ENCODE measurements at regions not wholly inside any gene's neighbourhood (a gene's known extent, or its start where the extent isn't known, plus 50 kb on each side); places are given as distances from the start of the nearest gene placed in this dataset.

DNA sequence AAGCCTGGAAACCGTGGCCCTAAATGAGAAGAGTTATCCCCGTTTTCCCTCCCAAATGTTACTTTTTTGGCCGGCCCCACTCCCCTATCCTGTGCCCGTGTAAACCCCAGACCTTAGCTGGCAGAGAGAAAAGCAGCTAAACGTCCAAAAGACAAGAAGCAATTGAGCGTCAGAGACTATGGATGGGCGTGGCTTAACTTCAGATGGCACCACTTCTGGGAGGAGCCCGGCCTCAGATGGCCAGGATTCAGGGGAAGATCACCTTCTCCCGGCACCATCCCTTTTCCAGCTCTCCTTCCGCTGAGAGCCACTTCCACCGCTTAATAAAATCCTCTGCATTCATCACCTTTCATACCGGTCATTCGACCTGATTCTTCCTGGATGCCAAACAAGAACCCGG is 350.1 kb upstream of the PCDH7 start:
- Histone ChIP-seq H3K36me3 (ENCODE audit: control insufficient read depth in 2 of 2, insufficient read depth in 1 of 2, low read length in 2 of 2) (no peaks in the 10 kb centered on the region), H3K4me1 (ENCODE audit: control insufficient read depth, insufficient read depth, low read length) (no peaks in the 10 kb centered on the region), H3K4me3 (ENCODE audit: low read depth, low read length) (no peak overlapping the region), H3K27ac (ENCODE audit: extremely low read depth, low read depth, low read length) (no peak overlapping the region), H3K9me3 (ENCODE audit: control insufficient read depth, insufficient read depth, low read depth, low read length) (no peaks in the 10 kb centered on the region)
- ChIA-PET CTCF (no interaction called here), POLR2A (no interaction called here)
- TF ChIP-seq ZNF501 (tag by site-specific recombination; IDR thresholded peaks at IDR 0.05) (no peak), ZNF529 (tag by site-specific recombination; IDR thresholded peaks at IDR 0.05; ENCODE audit: insufficient replicate concordance) (no peak), RBAK (tag by site-specific recombination; IDR thresholded peaks at IDR 0.05) (no peak), HOXD13 (CRISPR knock-in tag; IDR thresholded peaks at IDR 0.05; ENCODE audit: borderline replicate concordance) (no peak), ZNF132 (tag by site-specific recombination; IDR thresholded peaks at IDR 0.05; ENCODE audit: borderline replicate concordance) (no peak), GLI2 (tag by site-specific recombination; IDR thresholded peaks at IDR 0.05; ENCODE audit: borderline replicate concordance, low read depth) (no peak), ZNF423 (tag by site-specific recombination; IDR thresholded peaks at IDR 0.05) (no peak), ZNF175 (tag by site-specific recombination; IDR thresholded peaks at IDR 0.05) (no peak), ZNF707 (tag by site-specific recombination; IDR thresholded peaks at IDR 0.05) (no peak), SCRT2 (tag by site-specific recombination; IDR thresholded peaks at IDR 0.05) (no peak), ZNF560 (tag by site-specific recombination; IDR thresholded peaks at IDR 0.05; ENCODE audit: borderline replicate concordance) (no peak), ZNF2 (tag by site-specific recombination; IDR thresholded peaks at IDR 0.05) (no peak)

DNA sequence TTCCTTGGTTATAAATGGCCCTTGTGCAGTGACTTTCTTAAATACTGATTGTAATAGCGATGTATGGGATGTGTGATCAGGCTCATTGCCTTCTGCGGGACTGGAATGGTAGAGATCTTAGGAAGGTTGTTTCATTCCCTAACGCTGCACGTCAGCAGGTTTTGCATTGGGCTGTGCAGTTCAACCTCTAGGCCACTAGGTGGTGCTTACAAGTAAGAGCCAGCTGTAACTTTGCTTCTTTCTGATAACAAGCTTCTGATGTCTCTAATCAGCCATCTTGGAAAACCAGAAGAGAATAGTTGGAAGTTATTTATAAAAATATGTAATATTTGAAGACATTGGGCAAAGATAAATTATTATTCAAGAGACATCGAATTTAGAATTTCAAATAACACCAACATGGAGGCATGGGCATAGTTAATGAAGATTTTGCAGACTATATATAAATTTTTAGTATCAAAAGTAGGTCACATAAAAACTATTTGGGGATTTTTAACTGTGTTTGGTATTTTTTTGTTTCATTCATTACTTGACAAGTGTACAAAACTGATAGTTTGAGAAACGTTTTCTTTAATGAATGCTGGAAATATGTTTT is 339.7 kb upstream of the PCDH7 start:
- CTCF ChIA-PET: interaction anchor here (0.6 kb wide), 1 partner anchor 1129 kb away, joined by 4 read pairs; no protein-coding TSS in a partner anchor

DNA sequence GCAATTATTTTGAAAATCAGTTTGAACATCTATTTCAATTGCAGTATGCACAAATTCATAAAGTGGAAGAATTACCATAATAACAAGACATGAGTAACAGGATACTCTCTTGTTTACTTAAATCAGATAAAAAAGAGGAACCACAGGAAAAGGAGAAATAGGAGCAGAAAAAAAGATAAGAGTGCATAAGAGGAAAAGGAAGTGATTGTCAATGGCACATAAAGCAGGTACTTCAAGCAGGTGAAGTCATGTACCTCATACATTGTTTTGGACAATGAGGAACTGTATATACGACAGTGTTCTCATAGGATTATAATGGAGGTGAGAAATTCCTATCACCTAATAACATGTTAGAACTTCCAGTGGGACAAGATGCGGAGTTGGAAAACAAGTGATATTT is 334.5 kb upstream of the PCDH7 start:
- ChIA-PET POLR2A (no interaction called here), CTCF (no interaction called here)
- H3K27ac ChIP-seq (ENCODE audit: extremely low read depth, low read depth, low read length): no peak overlapping the region
- no peaks in the 10 kb centered on the region for H3K9me3 ChIP-seq (ENCODE audit: control insufficient read depth, insufficient read depth, low read depth, low read length)
- no peaks in the 10 kb centered on the region for H3K4me1 ChIP-seq (ENCODE audit: control insufficient read depth, insufficient read depth, low read length)
- no peak overlapping the region for H3K4me3 ChIP-seq (ENCODE audit: low read depth, low read length)
- H3K36me3 ChIP-seq (ENCODE audit: control insufficient read depth in 2 of 2, insufficient read depth in 1 of 2, low read length in 2 of 2): no peaks in the 10 kb centered on the region
- TF ChIP-seq ZNF133 (tag by site-specific recombination; IDR thresholded peaks at IDR 0.05) (no peak), GLI2 (tag by site-specific recombination; IDR thresholded peaks at IDR 0.05; ENCODE audit: borderline replicate concordance, low read depth) (no peak), ZNF654 (tag by site-specific recombination; IDR thresholded peaks at IDR 0.05; ENCODE audit: low read depth) (no peak), FEZF1 (tag by site-specific recombination; IDR thresholded peaks at IDR 0.05) (no peak), ZNF596 (tag by site-specific recombination; IDR thresholded peaks at IDR 0.05) (no peak), ZNF473 (tag by site-specific recombination; IDR thresholded peaks at IDR 0.05) (no peak), WT1 (tag by site-specific recombination; IDR thresholded peaks at IDR 0.05) (no peak), ZNF404 (tag by site-specific recombination; IDR thresholded peaks at IDR 0.05) (no peak), ZFP41 (tag by site-specific recombination; IDR thresholded peaks at IDR 0.05; ENCODE audit: borderline replicate concordance) (no peak), ZNF521 (tag by site-specific recombination; IDR thresholded peaks at IDR 0.05) (no peak)
- TF ChIP-seq, protein P1, sequence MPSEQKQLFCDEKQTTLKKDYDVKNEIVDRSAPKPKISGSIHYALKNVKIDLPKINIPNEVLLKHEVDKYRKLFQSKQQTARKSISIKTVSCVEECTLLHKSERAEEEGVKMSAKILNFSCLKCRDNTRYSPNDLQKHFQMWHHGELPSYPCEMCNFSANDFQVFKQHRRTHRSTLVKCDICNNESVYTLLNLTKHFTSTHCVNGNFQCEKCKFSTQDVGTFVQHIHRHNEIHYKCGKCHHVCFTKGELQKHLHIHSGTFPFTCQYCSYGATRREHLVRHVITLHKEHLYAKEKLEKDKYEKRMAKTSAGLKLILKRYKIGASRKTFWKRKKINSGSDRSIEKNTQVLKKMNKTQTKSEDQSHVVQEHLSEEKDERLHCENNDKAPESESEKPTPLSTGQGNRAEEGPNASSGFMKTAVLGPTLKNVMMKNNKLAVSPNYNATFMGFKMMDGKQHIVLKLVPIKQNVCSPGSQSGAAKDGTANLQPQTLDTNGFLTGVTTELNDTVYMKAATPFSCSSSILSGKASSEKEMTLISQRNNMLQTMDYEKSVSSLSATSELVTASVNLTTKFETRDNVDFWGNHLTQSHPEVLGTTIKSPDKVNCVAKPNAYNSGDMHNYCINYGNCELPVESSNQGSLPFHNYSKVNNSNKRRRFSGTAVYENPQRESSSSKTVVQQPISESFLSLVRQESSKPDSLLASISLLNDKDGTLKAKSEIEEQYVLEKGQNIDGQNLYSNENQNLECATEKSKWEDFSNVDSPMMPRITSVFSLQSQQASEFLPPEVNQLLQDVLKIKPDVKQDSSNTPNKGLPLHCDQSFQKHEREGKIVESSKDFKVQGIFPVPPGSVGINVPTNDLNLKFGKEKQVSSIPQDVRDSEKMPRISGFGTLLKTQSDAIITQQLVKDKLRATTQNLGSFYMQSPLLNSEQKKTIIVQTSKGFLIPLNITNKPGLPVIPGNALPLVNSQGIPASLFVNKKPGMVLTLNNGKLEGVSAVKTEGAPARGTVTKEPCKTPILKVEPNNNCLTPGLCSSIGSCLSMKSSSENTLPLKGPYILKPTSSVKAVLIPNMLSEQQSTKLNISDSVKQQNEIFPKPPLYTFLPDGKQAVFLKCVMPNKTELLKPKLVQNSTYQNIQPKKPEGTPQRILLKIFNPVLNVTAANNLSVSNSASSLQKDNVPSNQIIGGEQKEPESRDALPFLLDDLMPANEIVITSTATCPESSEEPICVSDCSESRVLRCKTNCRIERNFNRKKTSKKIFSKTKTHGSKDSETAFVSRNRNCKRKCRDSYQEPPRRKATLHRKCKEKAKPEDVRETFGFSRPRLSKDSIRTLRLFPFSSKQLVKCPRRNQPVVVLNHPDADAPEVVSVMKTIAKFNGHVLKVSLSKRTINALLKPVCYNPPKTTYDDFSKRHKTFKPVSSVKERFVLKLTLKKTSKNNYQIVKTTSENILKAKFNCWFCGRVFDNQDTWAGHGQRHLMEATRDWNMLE (tag by site-specific recombination; conservative IDR thresholded peaks at IDR 0.05; ENCODE audit: low read depth): no peak
- TF ChIP-seq, protein P2, sequence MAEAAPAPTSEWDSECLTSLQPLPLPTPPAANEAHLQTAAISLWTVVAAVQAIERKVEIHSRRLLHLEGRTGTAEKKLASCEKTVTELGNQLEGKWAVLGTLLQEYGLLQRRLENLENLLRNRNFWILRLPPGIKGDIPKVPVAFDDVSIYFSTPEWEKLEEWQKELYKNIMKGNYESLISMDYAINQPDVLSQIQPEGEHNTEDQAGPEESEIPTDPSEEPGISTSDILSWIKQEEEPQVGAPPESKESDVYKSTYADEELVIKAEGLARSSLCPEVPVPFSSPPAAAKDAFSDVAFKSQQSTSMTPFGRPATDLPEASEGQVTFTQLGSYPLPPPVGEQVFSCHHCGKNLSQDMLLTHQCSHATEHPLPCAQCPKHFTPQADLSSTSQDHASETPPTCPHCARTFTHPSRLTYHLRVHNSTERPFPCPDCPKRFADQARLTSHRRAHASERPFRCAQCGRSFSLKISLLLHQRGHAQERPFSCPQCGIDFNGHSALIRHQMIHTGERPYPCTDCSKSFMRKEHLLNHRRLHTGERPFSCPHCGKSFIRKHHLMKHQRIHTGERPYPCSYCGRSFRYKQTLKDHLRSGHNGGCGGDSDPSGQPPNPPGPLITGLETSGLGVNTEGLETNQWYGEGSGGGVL (tag by site-specific recombination; IDR thresholded peaks at IDR 0.05): no peak
- TF ChIP-seq, protein P3, sequence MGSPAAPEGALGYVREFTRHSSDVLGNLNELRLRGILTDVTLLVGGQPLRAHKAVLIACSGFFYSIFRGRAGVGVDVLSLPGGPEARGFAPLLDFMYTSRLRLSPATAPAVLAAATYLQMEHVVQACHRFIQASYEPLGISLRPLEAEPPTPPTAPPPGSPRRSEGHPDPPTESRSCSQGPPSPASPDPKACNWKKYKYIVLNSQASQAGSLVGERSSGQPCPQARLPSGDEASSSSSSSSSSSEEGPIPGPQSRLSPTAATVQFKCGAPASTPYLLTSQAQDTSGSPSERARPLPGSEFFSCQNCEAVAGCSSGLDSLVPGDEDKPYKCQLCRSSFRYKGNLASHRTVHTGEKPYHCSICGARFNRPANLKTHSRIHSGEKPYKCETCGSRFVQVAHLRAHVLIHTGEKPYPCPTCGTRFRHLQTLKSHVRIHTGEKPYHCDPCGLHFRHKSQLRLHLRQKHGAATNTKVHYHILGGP (tag by site-specific recombination; IDR thresholded peaks at IDR 0.05): no peak

More for the DNA sequence above, 339.7 kb upstream of the PCDH7 start:
- Histone ChIP-seq H3K36me3 (ENCODE audit: control insufficient read depth in 2 of 2, insufficient read depth in 1 of 2, low read length in 2 of 2) (no peaks in the 10 kb centered on the region), H3K9me3 (ENCODE audit: control insufficient read depth, insufficient read depth, low read depth, low read length) (no peaks in the 10 kb centered on the region), H3K4me3 (ENCODE audit: low read depth, low read length) (no peak overlapping the region), H3K4me1 (ENCODE audit: control insufficient read depth, insufficient read depth, low read length) (no peaks in the 10 kb centered on the region), H3K27ac (ENCODE audit: extremely low read depth, low read depth, low read length) (no peak overlapping the region)
- POLR2A ChIA-PET: no interaction called here
- TF ChIP-seq ZNF658 (tag by site-specific recombination; IDR thresholded peaks at IDR 0.05): no peak
- TF ChIP-seq ZNF654 (tag by site-specific recombination; IDR thresholded peaks at IDR 0.05; ENCODE audit: low read depth): peak; percentile 52
- TF ChIP-seq ZNF660 (tag by site-specific recombination; IDR thresholded peaks at IDR 0.05): 0 out of 2 replicates have a peak, but pooled peaks have one; percentile 33
